GM18517 (cell line): ENCODE measurements at regions not wholly inside any gene's neighbourhood (a gene's known extent, or its start where the extent isn't known, plus 50 kb on each side); places are given as distances from the start of the nearest gene placed in this dataset.

ENCODE experiments used
- ATAC-seq: cut with Tn5 transposase; IDR thresholded peaks from one replicate; pipeline ENCODE4 v1.9.1; 2021; ENCODE audit warnings: mild to moderate bottlenecking, moderate library complexity; ENCODE audit not compliant: unreplicated experiment

GRCh38 chr2:19687017-19687659 lies 214.6 kb downstream of the TTC32 start:
- ATAC-seq, result no peak

DNA sequence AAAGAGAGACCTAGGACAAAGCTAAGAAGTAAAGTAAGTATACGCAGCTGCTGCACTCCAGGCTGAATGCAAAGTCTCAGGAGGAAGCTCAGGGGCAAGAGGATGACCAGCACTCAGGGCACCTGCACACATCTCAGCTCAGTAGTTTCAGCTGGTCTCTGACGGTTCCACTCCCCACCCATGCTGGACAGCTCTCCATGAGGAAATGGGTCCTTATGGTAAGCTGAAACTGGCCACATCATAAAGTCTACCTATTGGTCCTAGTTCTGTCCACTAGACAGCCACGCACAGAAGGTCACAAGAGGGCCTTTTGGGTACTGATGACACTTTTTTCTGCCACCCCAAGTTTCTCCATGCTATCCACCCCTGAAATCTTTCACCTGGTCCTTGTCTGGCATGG lies 215.3 kb downstream of the TTC32 start:
- ATAC-seq, result no peak

- no peak for ATAC-seq
These were observed 216.1 kb downstream of the TTC32 start for GRCh38 chr2:19685731-19686130.

- no peak for ATAC-seq
These were observed 217.3 kb downstream of the TTC32 start for GRCh38 chr2:19684516-19684915.

DNA sequence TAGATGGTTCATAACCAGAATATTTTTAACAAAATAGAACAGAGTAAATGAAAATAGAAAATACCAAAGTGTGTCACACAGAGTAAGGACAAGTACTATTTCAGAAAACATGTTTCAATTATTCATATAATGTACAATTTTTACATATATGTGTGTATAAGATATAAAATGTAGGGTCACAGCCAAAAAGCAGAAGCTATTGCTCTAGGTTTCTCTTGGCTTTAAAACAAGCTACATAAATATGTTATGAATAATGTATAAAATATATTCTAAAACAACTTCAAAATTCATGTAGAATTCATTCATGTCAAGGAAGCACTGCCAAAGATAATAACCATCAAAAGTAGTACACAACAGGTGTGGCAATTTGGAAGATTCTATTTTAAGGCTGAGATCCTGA lies 218.2 kb downstream of the TTC32 start:
- ATAC-seq, result no peak

DNA sequence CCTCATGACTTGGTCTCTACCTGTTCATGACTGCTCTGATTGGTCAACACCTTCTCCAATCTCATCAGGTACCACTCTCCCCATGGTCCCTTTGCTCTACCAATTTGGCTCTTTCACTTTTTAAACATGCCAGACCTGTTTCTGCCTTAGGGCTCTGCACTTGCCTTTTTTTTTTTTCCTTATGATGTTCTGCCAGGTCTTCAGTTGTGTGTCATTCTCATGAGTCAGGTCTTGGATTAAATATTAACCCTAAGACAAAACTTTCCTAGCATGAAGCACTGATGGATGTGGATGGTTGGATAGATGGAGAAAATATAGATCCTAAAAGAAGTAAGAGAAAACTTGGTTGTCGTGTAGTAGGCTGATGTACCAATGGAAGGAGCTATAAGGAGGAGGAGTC lies 219.3 kb downstream of the TTC32 start:
- no peak for ATAC-seq

DNA sequence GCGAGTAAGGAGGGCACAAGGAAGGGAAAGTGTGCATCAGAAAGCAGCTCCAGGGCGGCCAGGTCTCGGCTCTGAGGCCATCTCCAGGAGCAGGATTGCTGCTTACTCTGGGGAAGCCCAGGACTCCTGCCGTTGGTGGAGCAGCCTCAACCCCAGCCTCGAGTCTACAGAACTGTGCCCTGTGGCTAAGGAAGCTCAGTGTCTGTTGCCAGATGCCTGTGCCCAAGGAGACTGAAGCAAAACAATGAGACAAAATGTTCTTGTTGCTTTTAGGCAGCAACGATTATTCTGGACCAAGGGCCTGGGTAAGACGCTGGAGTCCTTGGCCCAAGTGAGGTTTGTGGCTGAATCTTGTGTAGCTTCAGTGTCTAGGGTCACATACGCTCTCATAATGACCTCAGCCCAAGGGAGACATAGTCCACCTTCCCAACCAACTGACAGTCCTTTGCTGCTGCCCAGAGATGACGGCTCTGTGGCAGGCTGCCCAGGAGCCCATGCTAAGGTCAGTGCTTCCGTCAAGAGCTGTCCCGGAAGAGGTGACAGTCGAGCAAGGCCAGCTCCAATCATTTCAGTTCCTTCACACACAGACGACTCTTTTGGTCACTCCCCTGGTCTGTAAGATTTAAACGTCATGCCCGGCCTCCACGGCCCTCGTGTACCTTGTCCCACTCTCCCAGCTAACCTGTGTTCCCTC lies 223.8 kb downstream of the TTC32 start:
- ATAC-seq, result no peak

GRCh38 chr2:19677215-19677777 lies 224.5 kb downstream of the TTC32 start:
- ATAC-seq, result no peak

- ATAC-seq, result no peak
These were observed 225.0 kb downstream of the TTC32 start for GRCh38 chr2:19676770-19677169.

- no peak for ATAC-seq
These were observed 225.8 kb downstream of the TTC32 start for GRCh38 chr2:19675856-19676460.

- ATAC-seq, result no peak
These were observed 226.7 kb downstream of the TTC32 start for GRCh38 chr2:19675003-19675629.

GRCh38 chr2:19674051-19675002 lies 227.5 kb downstream of the TTC32 start:
- no peak for ATAC-seq

- no peak for ATAC-seq
These were observed 228.5 kb downstream of the TTC32 start for GRCh38 chr2:19673213-19673791.

- ATAC-seq, result no peak
These were observed 229.9 kb downstream of the TTC32 start for GRCh38 chr2:19671916-19672315.

GRCh38 chr2:19671311-19671710 lies 230.5 kb downstream of the TTC32 start:
- ATAC-seq, result no peak

DNA sequence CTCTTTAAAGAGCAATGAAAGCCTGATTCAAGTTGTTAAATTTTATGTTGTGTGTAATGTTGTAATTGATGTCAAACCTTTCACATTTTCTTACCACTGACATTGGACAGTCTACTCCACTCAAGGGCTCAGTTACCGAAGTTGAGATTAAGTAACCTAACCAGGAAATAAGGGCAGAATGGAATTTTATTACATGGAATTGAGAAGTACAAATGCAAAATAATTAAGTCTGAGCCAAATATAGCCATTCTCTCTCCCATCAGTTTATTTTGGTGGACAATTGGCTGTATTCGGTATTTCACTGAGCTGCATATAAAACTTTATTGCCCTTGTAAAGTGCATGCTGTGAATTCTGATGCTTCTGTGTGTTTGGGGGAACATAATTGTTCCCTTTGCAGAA lies 231.5 kb downstream of the TTC32 start:
- ATAC-seq, result no peak

- no peak for ATAC-seq
These were observed 232.2 kb downstream of the TTC32 start for GRCh38 chr2:19669559-19669958.

DNA sequence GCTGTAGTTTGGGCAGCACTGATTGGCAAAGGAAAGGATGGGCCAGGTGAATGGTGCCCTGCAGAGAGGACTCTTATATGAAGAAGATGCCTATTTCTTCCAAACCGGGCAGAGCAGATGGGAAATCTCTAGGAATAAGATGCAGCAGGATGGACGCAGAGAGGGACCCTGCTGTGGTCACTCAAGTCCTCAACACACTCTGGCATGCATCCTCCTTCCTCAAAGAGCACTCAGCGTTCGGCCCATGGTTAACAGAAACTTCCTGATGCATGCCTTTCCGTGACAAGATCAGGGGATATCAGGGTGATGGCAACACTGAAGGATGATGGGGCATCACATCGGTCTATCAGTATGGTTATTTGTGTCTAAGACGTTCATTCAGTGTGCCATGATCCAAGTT lies 232.7 kb downstream of the TTC32 start:
- no peak for ATAC-seq

GRCh38 chr2:19667536-19667949 lies 234.2 kb downstream of the TTC32 start:
- no peak for ATAC-seq

DNA sequence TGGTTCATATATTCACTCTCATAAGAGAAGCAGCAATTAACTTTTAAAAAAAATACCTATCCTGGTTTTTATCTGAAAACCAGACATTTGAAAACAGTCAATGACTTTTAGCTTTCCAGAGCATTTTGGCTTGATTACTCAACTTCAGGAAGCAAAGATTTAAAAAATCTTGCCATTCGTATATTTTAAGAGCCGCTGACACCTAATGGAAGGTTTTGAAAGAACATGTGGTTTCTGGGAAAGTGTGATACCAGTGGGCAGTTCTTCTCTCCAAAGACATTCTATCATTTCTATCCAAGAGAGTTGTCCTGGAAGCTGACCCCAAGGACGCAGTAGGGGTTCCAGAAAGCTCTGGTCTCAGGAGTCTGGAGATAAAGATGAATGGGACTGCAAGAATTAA lies 234.7 kb downstream of the TTC32 start:
- ATAC-seq, result no peak
